Activated naive CD8-positive, alpha-beta T cell treated with anti-CD3 and anti-CD28 coated beads, Interleukin-2, amount 50 U/mL, for 16 hours (primary cell): ENCODE measurements at regions not wholly inside any gene's neighbourhood (a gene's known extent, or its start where the extent isn't known, plus 50 kb on each side); places are given as distances from the start of the nearest gene placed in this dataset.

ENCODE experiments used
- DNase-seq: peaks from one replicate; pipeline ENCODE4 v3.0.0-alpha.2; 2020; ENCODE audit warnings: low read depth, low spot score

DNA sequence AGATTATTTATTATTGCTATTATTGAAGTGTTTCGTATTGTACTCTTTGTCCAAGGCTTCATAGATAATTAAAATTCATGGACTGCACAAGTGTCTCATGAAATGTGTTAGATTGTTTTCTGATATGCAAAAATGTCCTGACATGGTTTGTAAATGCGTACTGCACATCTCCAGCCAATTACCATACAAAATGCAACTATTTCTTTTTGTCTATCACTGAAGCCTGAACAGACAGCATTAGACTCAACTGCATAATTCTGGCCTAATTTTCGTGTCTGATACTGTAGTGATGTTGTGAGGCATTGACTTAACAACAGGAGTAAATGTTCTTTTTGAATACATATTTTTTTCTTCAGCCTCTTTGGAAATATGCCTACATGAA lies 498.2 kb upstream of the CD180 start:
- no peak for DNase-seq

DNA sequence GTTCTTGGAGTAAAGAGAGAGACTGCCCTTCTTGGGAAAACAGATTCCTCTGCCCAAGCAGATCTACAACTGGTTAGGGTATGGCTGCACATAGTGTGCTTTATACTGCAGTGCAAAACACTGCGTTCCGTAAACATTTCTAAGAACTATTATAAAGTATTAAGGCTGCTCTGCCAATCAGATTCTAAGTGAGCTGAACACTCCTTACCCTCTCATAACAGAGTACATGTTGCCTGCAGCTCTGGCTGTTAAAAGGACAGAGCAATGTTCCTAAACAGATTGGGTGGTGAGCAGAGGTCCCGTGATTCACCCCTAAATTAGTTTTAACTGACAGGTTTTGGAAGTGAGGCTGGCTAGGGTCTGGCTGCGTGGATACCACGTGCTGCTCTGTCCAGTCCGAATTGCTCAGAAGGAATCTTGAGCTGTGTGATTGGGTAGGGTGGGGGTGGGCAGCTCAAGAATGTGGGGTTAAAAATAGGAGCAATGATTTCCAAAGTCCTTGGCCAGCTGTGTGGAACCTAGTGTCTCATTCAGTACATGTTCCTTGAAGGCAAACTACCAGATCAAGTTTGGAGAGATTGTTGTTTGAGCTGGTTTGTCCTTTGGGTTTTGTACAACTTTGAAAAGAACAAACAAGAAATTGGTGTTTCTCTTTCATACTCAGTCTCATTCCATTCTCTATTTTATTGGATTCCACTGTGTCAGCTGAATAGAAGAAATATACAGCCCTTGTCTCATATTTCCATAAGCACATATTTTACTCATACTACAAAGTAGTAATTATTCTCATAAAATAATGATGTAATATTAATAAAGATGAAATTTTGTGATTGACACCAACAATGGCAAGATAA lies 497.6 kb upstream of the CD180 start:
- no peak for DNase-seq

DNA sequence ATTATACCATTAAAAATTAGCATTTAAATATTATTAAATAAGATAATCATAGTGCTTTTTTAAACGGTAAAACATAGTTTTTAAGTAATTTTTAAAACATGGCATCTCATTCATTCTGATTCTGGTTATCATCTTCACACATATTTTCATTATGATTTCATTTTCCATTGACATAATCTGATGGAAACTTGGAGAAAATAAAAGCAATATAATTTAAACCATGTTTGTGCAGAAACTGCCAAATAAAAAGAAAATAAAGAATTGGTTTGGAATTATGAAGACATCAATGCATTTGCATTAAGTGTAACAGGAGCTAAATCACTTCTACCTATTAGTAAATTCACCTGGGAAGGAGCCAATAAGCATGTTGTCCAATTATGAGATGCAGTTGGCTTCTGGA lies 490.1 kb upstream of the CD180 start:
- no peak for DNase-seq

DNA sequence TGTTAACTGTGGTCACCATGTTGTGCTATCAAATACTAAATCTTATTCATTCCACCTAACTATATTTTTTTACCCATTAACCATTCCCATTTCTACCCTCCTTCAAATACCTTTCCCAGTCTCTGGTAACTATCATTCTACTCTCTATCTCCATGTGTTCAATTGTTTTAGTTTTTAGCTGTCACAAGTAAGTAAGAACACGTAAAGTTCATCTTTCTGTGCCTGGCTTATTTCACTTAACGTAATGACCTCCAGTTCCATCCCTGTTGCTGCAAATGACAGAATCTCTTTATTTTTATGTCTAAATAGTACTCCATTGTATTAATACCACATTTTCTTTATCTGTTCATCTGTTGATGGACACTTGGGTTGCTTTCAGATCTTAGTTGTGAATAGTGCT lies 485.1 kb upstream of the CD180 start:
- no peak for DNase-seq

DNA sequence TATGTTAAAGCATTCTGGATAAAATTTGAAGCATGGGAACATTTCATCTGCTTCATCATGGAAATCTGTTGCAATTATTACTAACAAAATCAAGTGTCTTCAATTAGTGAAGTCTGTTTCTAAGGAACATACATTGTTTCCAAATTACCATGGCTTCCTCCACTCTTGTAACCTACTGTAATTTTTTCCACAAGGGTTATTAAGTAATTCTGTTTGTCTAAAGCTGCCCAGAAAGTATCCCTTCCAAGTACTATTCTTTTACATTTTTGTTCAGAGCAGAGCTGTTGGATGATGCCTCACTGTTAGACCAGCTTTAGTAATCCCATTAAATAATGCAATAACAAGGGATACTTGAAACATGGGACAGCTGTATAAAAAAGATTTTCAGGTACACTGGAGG lies 483.5 kb upstream of the CD180 start:
- DNase-seq: no peak

DNA sequence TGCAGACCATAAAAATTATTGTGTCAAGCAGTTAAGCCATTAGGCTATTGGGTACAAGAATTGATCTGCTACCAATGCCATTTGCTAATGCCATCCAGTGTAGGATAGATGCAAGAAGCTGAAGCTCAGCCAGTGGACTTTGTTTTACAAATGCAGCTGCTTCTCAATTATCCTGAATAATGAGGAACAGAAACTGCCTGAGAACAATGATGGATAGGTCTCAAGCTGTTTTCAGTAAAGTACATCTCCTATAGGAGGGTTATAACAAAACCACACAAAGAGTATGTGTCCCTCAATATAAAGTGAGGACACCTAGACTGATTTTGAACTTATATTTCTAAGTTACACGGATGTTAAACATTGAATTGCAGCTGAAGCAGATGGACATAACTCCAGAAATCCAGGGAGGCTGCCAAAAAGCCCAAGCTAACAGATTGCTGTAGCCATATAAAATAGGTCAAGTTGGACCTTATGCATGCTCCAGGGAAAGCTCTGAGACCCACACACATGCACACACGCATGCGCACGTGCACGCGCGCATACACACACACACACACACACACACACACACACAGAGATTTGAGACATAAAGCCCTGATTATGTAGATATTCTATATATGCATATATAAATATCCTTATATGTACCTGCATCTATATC lies 482.7 kb upstream of the CD180 start:
- no peak for DNase-seq

DNA sequence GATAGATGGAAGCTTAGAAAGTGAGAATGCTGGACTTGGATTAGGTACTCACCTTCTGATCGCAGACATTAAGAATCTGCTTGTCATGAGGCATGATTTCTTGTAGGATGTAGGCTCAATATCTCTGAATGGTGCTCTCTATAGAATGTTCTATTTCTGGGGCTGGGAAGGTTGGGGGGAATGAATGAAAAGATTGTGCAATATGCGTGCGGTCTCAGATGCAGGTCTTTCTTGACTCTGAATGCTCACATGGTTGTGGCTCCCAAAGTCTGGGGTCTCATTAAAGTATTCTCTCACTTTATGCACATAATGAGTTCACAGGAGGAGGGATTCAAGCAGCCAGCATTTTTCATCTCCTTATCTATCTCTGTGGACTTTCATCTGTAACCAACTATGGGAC lies 482.0 kb upstream of the CD180 start:
- DNase-seq: no peak

DNA sequence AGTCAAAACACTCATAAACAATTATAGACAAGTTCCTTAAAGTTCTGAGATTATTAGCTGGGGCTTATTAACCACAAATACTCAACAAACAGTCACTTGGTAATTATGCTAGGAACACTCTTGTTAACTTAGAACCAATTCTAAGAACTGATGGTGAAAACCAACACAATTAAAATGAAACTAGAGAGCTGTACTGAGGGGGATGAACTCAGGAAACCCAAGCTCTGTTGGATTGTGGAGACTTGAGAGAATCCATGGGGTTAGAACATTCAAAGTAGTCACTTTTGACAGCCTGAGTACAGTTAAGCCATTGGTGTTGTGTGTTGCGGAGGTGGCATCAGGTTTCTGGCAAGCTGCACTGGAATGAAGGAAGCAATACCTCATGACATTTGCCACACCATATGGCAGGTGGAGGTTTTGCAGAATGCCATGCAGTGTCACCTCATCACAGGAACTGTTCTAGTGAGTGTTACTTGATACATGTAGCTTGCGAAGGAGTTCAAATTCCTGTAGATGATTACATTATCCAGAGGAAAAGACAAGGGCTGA lies 480.9 kb upstream of the CD180 start:
- DNase-seq: no peak

DNA sequence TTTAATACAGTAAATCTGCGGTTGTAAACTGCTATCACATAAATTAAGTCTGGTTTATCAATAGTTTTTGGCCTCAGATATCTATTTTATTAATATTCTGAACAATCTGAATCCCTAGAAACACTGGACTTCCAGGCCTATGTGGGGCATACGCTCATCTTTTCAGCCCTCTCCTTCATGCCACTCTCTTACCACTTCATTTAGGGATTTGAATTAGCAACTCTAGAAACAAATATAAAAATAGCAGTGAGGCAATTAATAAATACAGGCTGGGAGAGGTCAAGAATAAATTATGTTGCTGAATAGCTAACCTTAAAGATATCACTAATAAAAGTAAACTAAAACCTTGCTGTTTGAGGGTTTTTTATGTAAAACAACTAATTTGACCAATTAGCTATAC lies 480.3 kb upstream of the CD180 start:
- no peak for DNase-seq

DNA sequence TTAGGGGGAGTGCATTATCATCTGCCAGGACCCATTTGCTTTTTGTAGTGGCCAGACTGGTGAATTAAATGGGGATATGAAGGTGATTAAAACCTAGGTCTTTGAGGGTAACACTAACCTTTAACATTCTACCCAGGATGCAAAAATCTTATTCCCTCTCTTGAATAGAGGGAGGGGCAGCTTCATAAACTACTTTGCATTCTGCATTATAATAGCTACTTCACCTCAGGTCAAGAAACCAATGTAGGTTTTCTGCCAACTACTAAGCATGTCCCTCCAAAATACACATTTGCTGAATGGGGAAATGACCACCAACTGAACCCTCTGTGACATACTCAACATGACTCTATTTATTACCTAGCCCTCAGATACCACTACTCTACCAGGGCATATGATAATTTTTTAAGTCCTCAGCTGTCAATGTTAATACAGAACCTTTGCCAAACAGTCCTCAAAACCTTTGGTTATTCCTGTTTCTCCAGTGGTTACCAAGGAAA lies 477.6 kb upstream of the CD180 start:
- no peak for DNase-seq

DNA sequence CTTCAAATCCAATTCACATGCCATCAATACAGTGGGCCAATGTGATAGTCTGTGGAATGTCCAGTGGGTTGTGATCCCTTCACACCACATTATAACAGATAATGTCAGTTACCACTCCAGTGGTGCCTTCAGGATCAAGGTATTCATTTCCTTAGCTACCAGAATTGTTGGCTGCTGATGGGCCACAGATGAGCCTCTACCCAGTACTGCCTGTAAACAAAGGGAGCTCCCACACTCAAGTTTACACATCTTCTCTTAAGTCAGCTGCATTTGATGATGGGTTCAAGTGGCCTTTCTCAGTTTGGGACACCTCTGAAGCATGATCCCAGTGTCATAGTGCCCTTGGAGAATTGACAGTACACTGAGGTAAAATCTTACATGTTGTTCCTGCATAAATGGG lies 477.0 kb upstream of the CD180 start:
- no peak for DNase-seq

DNA sequence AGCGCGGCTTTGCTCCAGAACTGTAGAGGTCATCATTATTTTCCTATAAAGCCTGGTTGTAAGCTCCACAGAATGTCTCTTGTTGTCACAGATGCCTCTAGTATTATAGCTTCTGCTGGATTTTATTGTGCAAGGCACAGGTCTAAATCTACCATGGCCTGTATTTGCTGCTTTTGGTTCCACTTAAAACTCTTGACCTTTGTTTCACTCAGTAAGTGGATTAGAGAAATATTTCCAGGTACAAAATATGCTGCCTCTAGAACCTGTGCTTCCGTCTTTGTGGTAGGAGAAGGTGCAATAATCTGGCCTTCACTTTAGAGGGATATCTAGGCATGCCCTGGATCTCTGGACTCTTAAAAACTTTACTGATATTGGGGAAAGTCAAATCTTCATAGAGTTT lies 476.6 kb upstream of the CD180 start:
- DNase-seq: no peak

DNA sequence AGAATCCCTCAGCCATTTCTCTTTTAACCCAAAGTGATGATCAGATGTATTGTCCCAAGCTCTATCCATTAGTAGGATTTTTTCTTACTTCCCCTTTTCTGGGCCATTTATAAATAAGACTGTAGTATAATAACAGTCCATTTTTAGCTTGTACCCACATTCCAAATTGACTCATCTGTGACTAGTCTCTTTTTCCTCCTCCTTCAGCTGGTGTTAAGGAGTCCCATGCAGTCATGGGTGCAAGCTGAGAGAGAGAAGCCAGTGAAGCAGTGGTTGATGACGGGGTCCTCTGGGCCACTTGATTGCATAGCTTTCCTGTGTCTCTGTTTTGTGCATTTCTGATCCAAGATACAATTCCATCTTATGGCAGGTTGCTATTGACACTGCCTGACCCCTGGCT lies 476.0 kb upstream of the CD180 start:
- no peak for DNase-seq

DNA sequence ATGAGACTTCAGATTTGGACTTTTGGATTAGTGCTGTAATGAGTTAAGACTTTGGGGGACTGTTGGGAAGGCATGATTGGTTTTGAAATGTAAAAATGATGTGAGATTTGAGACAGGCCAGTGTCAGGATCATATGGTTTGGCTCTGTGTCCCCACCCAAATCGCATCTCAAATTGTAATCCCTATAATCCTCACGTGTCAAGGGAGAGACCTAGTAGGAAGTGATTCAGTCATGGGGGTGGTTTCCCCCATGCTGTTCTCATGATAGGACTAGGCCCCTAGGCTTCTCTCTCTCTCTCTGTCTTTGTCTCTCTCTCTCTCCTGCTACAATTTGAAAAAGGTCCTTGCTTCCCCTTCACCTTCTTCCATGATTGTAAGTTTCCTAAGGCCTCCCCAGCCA lies 473.3 kb upstream of the CD180 start:
- DNase-seq: no peak

DNA sequence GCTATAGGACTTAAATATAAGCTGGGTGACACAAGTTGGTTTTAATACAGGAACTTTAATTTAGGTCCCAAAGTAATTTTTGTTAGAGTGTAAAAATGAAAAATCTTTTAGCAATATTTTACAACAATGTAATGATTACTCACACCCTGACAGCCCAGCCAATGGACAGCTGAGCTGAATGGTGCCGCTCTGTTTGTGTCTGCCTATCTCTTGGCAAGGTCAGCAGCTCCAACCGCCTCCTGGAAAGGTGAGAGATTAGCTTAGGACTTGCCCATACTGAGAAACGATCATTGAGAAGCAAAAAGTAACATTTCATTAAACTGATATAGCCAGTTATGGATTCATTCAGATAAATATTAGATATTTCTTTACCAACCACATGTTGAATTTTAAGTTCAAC lies 463.6 kb upstream of the CD180 start:
- no peak for DNase-seq

DNA sequence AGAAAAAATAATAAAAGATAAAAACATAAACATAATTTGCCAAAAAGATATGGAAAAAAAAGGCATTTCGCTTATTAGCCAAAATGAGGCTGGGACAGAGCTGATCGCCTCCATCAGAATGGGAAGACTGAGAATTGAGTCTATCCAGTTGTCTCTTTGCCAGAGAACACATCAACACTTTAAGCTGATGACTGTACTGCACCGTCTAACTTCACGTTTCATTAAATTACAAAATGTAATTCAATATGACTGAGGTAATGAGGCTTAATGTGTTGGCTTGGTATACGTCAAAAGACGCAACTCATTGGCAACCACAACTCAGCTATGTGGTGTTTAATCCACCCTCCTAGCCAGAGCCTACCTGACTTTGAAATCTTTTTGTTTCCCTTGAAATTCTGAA lies 462.7 kb upstream of the CD180 start:
- DNase-seq: no peak

DNA sequence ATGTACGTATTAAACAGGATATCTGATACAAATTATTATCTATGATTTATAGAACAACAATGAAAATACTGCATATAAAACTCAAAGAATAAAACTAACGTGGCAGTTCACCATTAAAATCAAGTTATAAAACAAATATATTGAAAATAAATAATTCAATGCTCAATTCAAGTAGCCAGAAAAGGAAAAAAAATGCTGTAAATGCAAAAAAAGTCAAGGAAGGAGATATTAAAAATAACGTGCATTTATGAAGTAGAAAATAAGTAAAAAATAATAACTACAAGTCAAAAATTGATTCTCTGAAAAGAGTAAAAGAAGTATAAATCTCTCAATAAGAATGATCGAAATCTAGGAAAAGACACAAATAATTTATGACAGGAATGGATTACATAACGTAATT lies 460.5 kb upstream of the CD180 start:
- DNase-seq: no peak

DNA sequence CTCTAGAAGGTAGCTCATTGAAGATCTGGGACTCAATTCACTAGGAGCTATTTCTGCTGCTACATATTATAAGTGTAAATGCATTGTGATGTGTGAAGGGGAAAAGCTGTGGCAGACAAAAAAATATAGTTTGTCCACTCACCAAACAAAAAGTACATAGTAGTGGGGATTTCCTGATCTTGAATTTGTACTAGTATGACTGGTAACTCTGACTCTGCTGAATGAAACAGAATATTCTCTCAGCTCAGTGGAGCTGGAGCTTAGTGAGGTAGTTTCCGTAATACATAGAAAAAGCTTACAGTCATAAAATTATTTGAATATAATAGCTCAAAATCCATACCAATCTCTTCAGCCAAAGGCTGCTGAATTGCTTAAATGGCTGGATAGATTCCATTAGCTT lies 455.6 kb upstream of the CD180 start:
- DNase-seq: no peak

DNA sequence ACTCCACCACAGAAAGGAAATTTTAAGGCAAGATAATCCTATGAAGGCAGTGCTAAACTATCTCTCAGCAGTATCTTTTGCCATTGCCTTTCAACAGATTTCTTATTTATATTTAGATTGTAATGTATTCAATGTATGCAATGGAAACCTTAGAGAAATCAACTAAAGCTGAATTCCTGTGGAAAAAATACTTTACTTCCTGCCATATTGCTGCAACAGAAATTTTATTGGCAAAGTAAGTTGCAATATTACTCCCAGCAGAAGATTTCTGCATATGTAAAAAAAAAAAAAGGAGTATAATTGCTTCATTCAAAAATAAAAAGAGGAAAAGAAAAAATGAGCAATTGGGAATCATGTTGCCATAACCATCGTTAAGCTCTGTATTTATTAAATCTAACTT lies 454.6 kb upstream of the CD180 start:
- DNase-seq: no peak

DNA sequence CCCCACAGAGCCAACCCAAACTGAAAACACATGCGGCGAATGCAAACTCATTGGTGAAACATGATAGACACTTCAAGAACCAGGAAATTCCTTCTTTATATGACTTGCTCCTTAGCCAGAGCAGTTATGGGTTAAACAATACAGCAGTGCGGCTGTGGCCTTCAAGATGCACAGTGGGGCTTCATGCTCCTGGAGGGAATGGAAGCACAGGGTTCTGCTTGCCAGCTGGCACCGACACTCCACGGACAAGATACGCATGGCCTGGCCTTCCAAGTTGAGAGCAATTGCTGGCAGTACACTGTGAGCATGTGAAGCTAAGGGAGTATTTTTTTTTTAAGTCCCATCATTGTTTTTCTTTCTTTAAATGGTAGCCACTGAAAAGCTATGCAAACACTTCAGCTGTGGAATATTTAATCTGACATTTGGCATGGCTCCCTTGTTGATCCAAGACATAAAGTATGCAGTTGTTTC lies 451.6 kb upstream of the CD180 start:
- no peak for DNase-seq

DNA sequence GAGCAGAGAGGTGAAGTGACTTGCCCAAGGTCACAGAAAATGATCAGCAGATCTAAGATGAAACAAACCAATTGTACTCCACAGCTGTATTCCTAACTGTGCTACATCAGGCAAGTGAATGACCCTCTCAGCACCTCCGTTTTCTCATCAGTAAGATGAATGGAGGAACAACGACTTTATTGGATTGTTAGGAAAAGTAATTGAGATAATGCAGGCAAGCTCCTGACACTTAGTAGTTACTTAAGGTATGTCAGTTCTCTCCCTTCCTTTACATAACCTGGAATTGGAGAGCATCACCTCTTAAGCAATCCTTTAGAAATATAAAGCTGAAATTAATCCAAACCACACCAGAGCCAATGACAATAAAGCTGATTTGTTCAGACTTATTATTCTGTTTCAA lies 451.2 kb upstream of the CD180 start:
- DNase-seq: no peak

DNA sequence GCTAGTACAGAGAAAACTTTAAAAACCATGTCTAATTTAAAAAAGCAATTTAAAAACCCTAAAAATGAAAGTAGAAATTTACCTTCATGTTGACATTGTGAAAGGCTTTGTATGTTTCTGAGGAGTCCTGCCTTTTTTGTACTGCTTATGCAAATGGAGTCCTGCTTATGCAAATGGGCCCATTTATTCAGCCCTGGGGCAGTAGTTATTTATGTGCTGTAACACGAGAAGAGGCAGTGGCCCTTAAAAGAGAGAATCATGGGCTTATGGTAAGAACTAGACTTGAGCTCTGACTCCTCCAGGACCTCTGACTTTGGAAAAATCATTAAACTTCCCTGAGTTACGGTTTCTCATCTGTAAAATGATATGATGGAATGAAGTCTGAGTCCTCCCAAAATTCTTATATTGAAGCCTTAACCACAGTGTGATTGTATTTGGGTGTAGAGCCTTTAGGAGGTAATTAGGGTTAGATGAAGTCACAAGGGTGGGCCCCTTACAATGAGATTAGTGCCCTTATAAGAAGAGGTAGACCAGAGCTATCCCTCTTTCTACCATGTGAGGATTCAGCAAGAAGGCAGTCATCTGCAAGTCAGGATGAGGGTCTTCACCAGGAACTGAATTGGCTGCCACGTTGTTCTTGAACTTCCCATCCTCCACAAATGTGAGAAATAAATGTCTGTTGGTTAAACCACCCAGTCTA lies 447.8 kb upstream of the CD180 start:
- DNase-seq: no peak
